GM06990 (cell line): ENCODE measurements at regions not wholly inside any gene's neighbourhood (a gene's known extent, or its start where the extent isn't known, plus 50 kb on each side); places are given as distances from the start of the nearest gene placed in this dataset.

ENCODE experiments used
- DNase-seq: peaks from one replicate; pipeline ENCODE4 v3.0.0-alpha.2; 2011; ENCODE audit not compliant: insufficient read length; ENCODE audit errors: extremely low read depth
- H3K27me3 ChIP-seq: replicated peaks from 2 replicates; pipeline ENCODE4 v1.6.0; 2011; ENCODE audit warnings: low read length; ENCODE audit not compliant: control insufficient read depth, insufficient read depth
- H3K36me3 ChIP-seq: 2 replicates; pipeline ENCODE4 v1.5.1; 2011; ENCODE audit warnings: low read length; ENCODE audit not compliant: control insufficient read depth, insufficient read depth
- H3K4me3 ChIP-seq: replicated peaks from 2 replicates; pipeline ENCODE4 v1.5.1; 2011; ENCODE audit warnings: low read depth, mild to moderate bottlenecking, control low read depth, low read length
- CTCF ChIP-seq: IDR thresholded peaks from 2 replicates; pipeline ENCODE4 v1.5.1; 2011; ENCODE audit warnings: low read length, control low read depth, mild to moderate bottlenecking, inconsistent platforms; ENCODE audit not compliant: insufficient read depth, poor library complexity, severe bottlenecking

- no peaks in the 10 kb centered on the region for H3K27me3 ChIP-seq
- no peak for TF ChIP-seq CTCF
- H3K36me3 ChIP-seq: no peaks in the 10 kb centered on the region
- DNase-seq: no peak
- no peak overlapping the region for H3K4me3 ChIP-seq
These were observed 369.9 kb downstream of the FSIP2 start for GRCh38 chr2:186108470-186108869.

GRCh38 chr2:186113284-186113683 lies 372.8 kb upstream of the ZC3H15 start:
- H3K36me3 ChIP-seq: no peaks in the 10 kb centered on the region
- no peak overlapping the region for H3K4me3 ChIP-seq
- no peak for TF ChIP-seq CTCF
- DNase-seq: no peak
- H3K27me3 ChIP-seq: no peaks in the 10 kb centered on the region

- Histone ChIP-seq H3K27me3 (no peaks in the 10 kb centered on the region), H3K4me3 (no peak overlapping the region), H3K36me3 (no peaks in the 10 kb centered on the region)
- TF ChIP-seq CTCF: no peak
- DNase-seq: no peak
These were observed 360.9 kb upstream of the ZC3H15 start for GRCh38 chr2:186125156-186125555.

GRCh38 chr2:186125625-186126024 lies 360.4 kb upstream of the ZC3H15 start:
- H3K36me3 ChIP-seq: no peaks in the 10 kb centered on the region
- H3K4me3 ChIP-seq: no peak overlapping the region
- no peak for DNase-seq
- no peaks in the 10 kb centered on the region for H3K27me3 ChIP-seq
- no peak for TF ChIP-seq CTCF

- Histone ChIP-seq H3K4me3 (no peak overlapping the region), H3K36me3 (no peaks in the 10 kb centered on the region), H3K27me3 (no peaks in the 10 kb centered on the region)
- no peak for TF ChIP-seq CTCF
- DNase-seq: no peak
These were observed 359.9 kb upstream of the ZC3H15 start for GRCh38 chr2:186126181-186126580.
